IPS DF 6.9 (cell line): ENCODE measurements at regions not wholly inside any gene's neighbourhood (a gene's known extent, or its start where the extent isn't known, plus 50 kb on each side); places are given as distances from the start of the nearest gene placed in this dataset.

ENCODE experiments used
- DNase-seq: peaks from one replicate; pipeline ENCODE4 v3.0.0-alpha.2; 2013; ENCODE audit warnings: low read depth, low spot score
- H3K27ac ChIP-seq: one replicate; pipeline ENCODE4 v1.5.1; 2013; ENCODE audit warnings: low read length, control low read depth
- H3K27me3 ChIP-seq: 2 replicates; pipeline ENCODE4 v1.6.1; 2013; ENCODE audit warnings: mild to moderate bottlenecking, low read length; ENCODE audit not compliant: control insufficient read depth, insufficient read depth
- H3K36me3 ChIP-seq: 2 replicates; pipeline ENCODE4 v1.6.1; 2013; ENCODE audit warnings: low read length; ENCODE audit not compliant: control insufficient read depth, insufficient read depth
- H3K4me1 ChIP-seq: 2 replicates; pipeline ENCODE4 v1.6.1; 2013; ENCODE audit warnings: low read length; ENCODE audit not compliant: control insufficient read depth, insufficient read depth
- H3K4me3 ChIP-seq: 2 replicates; pipeline ENCODE4 v1.5.1; 2013; ENCODE audit warnings: mild to moderate bottlenecking, low read length
- H3K9me3 ChIP-seq: 2 replicates; pipeline ENCODE4 v1.6.1; 2013; ENCODE audit warnings: low read length, inconsistent platforms; ENCODE audit not compliant: control insufficient read depth, insufficient read depth
- WGBS: extraction: QIAGEN DNeasy Blood & Tissue Kit; methylation state at CpG from one replicate; pipeline ENCODE4 v1.1.7; 2013; ENCODE audit warnings: mixed read lengths, missing lambda C conversion rate; ENCODE audit not compliant: insufficient read length, insufficient coverage; 5-methylcytosine and 5-hydroxymethylcytosine counted together

GRCh38 chr13:78430166-78430791 lies 173.1 kb downstream of the POU4F1 start:
- no peaks in the 10 kb centered on the region for H3K36me3 ChIP-seq
- H3K4me1 ChIP-seq, result peaks cover 2% of the 10 kb centered on the region; the same call in 1 of the 2 replicates
- no peaks in the 10 kb centered on the region for H3K27me3 ChIP-seq
- H3K27ac ChIP-seq, result no peak overlapping the region
- no peak overlapping the region for H3K4me3 ChIP-seq
- no CpG with 5 or more reads among the region's 13 CpGs for WGBS
- DNase-seq, result peak; percentile 31
- H3K9me3 ChIP-seq, result no peaks in the 10 kb centered on the region

GRCh38 chr13:78428646-78429045 lies 174.7 kb downstream of the POU4F1 start:
- DNase-seq, result no peak
- no CpG with 5 or more reads among the region's 2 CpGs for WGBS
- no peaks in the 10 kb centered on the region for H3K9me3 ChIP-seq
- no peak overlapping the region for H3K4me3 ChIP-seq
- H3K4me1 ChIP-seq, result peaks cover 2% of the 10 kb centered on the region; the same call in 1 of the 2 replicates
- no peak overlapping the region for H3K27ac ChIP-seq
- no peaks in the 10 kb centered on the region for H3K36me3 ChIP-seq
- H3K27me3 ChIP-seq, result no peaks in the 10 kb centered on the region

DNA sequence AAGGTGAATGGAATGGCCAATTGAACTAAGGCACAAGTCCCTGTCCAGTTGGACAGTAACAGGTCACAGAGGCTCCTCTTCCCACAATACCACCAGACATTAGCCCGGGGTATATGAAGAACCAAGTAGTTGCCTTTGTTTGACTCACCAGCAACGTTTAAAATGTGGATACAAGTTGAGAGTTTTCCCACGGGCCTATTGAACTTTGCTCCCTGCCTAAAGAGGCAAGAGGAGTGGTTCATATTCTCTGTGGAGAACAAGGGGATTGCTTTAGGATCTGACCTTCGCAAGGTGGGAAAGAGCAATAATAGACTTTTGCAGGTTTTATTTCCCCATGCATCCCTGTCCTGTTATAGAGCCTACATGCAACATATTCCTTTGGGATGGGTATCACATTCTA lies 177.2 kb downstream of the POU4F1 start:
- Histone ChIP-seq H3K27me3 (no peaks in the 10 kb centered on the region), H3K36me3 (no peaks in the 10 kb centered on the region), H3K4me1 (peaks cover 2% of the 10 kb centered on the region; the same call in 1 of the 2 replicates), H3K4me3 (no peak overlapping the region), H3K27ac (no peak overlapping the region), H3K9me3 (no peaks in the 10 kb centered on the region)
- no peak for DNase-seq
- whole genome bisulfite sequencing, result no CpG with 5 or more reads among the region's 4 CpGs

- no peaks in the 10 kb centered on the region for H3K36me3 ChIP-seq
- no peaks in the 10 kb centered on the region for H3K4me1 ChIP-seq
- H3K27me3 ChIP-seq, result no peaks in the 10 kb centered on the region
- no peak for DNase-seq
- H3K27ac ChIP-seq, result no peak overlapping the region
- no peaks in the 10 kb centered on the region for H3K9me3 ChIP-seq
- H3K4me3 ChIP-seq, result no peak overlapping the region
- WGBS, result no CpG with 5 or more reads among the region's 4 CpGs
Observed at GRCh38 chr13:78420814-78421213, 182.5 kb downstream of the POU4F1 start.

- no peaks in the 10 kb centered on the region for H3K4me1 ChIP-seq
- no peaks in the 10 kb centered on the region for H3K9me3 ChIP-seq
- no peaks in the 10 kb centered on the region for H3K27me3 ChIP-seq
- no peaks in the 10 kb centered on the region for H3K36me3 ChIP-seq
- H3K4me3 ChIP-seq, result no peak overlapping the region
- no peak overlapping the region for H3K27ac ChIP-seq
- WGBS, result 100% methylated on average over 2 of the region's 2 CpGs
- DNase-seq, result no peak
Observed at GRCh38 chr13:78413887-78414553, 189.3 kb downstream of the POU4F1 start.

DNA sequence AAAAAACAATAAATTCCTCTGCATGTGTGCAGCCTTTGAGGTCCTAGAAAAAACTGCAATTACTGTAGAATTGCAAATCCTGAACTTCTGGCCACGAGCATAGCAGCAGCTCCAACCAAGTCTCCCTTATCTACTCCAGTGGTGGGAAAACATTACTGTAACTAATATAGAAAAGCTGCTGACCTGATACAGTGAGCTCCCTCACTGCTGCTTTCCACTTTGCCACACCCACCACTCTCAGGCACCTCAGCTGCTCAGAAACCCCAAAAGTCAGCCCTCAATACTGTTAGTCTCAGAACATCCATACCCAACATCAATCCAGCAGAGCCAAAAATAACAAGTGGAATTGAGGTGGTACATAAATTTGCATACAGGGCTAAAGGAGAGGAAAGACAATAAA lies 192.5 kb downstream of the POU4F1 start:
- no peak overlapping the region for H3K27ac ChIP-seq
- WGBS, result no CpG with 5 or more reads among the region's 1 CpG

GRCh38 chr13:78410164-78410563 lies 193.2 kb downstream of the POU4F1 start:
- no CpG with 5 or more reads among the region's 2 CpGs for WGBS
- no peak overlapping the region for H3K27ac ChIP-seq
- H3K9me3 ChIP-seq, result no peaks in the 10 kb centered on the region
- H3K36me3 ChIP-seq, result no peaks in the 10 kb centered on the region
- no peak for DNase-seq
- H3K27me3 ChIP-seq, result no peaks in the 10 kb centered on the region
- H3K4me1 ChIP-seq, result no peaks in the 10 kb centered on the region
- no peak overlapping the region for H3K4me3 ChIP-seq

More for the DNA sequence above, 192.5 kb downstream of the POU4F1 start:
- no peak for DNase-seq
- Histone ChIP-seq H3K27me3 (no peaks in the 10 kb centered on the region), H3K36me3 (no peaks in the 10 kb centered on the region), H3K4me3 (no peak overlapping the region), H3K4me1 (no peaks in the 10 kb centered on the region), H3K9me3 (no peaks in the 10 kb centered on the region)

- no peaks in the 10 kb centered on the region for H3K27me3 ChIP-seq
- no peak for DNase-seq
Observed at GRCh38 chr13:78409172-78409571, 194.2 kb downstream of the POU4F1 start.

DNA sequence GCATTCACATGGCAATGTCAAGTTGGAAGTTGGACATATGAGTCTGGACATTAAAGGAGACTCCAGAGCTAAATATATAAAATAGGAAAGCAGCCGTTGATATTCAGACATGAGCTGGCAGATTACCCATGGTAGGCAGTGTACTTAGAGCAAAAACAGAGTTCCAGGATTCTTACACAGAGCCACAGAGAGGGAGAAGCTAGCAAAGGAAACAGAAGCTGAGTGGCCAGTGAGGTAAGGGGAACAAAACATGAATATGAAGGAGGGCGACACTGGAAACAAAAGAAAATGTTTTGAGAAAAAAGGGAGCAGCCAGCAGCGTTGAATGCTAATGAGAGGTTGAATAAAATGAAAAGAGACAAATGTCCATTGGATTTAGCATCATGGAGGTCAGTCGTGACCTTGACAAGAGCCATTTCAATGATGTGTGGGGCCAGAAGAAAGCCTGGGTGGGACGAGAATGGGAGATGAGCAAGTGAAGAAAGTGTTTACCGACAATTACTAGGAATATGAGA lies 198.4 kb downstream of the POU4F1 start:
- H3K9me3 ChIP-seq, result no peaks in the 10 kb centered on the region
- H3K27me3 ChIP-seq, result no peaks in the 10 kb centered on the region
- WGBS, result no CpG with 5 or more reads among the region's 6 CpGs
- H3K4me3 ChIP-seq, result no peak overlapping the region
- H3K4me1 ChIP-seq, result no peaks in the 10 kb centered on the region
- no peak overlapping the region for H3K27ac ChIP-seq
- no peak for DNase-seq
- H3K36me3 ChIP-seq, result no peaks in the 10 kb centered on the region

More at GRCh38 chr13:78409172-78409571, 194.2 kb downstream of the POU4F1 start:
- no peak overlapping the region for H3K4me3 ChIP-seq
- H3K9me3 ChIP-seq, result no peaks in the 10 kb centered on the region
- no peaks in the 10 kb centered on the region for H3K4me1 ChIP-seq
- WGBS, result no CpG with 5 or more reads among the region's 2 CpGs
- no peaks in the 10 kb centered on the region for H3K36me3 ChIP-seq
- no peak overlapping the region for H3K27ac ChIP-seq

GRCh38 chr13:78402708-78403400 lies 200.5 kb downstream of the POU4F1 start:
- Histone ChIP-seq H3K27ac (no peak overlapping the region), H3K4me1 (no peaks in the 10 kb centered on the region), H3K9me3 (no peaks in the 10 kb centered on the region), H3K27me3 (no peaks in the 10 kb centered on the region), H3K4me3 (no peak overlapping the region), H3K36me3 (no peaks in the 10 kb centered on the region)
- WGBS, result no CpG with 5 or more reads among the region's 2 CpGs
- DNase-seq, result no peak
